NK-92 (cell line): ENCODE measurements at regions not wholly inside any gene's neighbourhood (a gene's known extent, or its start where the extent isn't known, plus 50 kb on each side); places are given as distances from the start of the nearest gene placed in this dataset.
"Not testable (repeated sequence)": the region's sequence is repeated elsewhere in the genome, so short reads cannot be mapped to it uniquely, and the experiment has no call there.

Experiments
- DNase-seq: peaks from one replicate; lab custom pipeline; 2025; ENCODE audit not compliant: unreplicated experiment; lab: John Stamatoyannopoulos, UW

DNA sequence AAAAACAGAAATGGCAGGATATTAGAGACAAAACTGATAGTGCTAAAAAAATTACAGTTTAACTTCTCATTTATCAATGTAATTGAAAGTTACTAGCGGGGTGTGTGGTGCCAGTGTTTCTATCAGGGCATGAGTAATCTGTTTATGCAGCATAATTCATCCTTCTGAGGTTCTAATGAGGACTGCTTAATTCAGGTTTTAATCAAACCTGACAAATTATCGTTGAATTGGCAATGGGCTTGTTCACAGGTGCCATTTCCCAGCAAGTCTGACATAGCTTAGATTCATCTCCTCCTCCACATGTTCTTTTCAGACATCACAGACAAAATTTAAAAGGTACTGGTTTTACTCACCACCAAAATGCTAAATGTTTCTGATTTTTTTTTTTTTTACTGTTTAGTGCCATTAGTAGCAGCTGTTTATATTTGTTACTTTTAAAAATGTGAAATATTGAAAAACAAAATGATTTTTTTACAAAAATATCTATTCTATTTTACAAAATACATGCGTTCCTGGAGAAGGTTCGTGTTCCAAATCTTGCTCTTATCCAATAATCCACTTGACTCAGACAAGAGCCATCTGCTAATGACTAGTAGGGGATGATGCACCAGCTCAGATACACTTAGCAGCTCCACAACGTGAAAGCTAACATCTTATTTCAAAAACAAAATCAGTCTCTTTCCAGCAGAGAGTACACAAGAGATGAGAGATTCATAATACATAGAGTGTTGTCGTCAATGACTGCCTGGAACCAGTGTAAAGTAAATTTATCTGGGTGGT, 447.7 kb upstream of the DPPA4 start:
- no peak for DNase-seq

DNA sequence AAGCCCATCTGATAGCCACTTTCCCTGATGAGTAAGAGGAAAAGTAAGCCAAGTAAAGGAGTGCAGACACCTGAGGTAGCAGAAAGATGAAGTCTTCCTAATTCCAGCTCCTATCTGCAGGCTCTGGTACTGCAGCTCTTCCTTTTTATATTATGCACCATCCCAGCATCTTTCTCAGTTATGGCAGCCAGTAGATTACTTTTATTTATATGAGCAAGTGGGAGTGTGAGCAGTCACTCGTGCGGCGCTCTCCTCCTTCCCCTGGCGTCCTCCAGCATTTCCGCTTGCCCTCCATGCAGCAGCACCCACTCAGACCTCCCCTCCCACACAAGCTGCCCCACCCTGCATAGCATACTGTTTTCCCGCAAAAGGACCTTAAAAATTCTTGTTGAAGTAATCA, 465.9 kb upstream of the DPPA4 start:
- DNase-seq: no peak

DNA sequence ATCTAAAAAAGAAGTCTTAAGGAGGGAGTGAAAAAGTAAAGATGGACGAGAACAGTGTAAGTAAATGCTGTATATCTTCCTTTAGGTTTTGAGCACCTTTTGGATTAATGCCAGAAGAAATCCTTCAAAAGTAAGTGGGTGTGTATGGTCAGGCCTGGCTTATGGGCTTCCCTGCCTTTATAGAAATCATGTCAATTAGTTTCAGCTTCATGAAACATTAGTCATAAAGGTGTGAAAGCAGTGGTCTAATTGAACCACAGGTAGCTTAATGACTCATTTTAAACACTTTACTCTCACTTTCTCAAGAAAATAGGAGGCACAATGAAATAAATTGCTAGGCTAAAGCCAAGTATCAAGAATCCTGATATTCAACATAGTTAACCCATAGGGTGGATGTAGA, 467.4 kb upstream of the DPPA4 start:
- no peak for DNase-seq

DNA sequence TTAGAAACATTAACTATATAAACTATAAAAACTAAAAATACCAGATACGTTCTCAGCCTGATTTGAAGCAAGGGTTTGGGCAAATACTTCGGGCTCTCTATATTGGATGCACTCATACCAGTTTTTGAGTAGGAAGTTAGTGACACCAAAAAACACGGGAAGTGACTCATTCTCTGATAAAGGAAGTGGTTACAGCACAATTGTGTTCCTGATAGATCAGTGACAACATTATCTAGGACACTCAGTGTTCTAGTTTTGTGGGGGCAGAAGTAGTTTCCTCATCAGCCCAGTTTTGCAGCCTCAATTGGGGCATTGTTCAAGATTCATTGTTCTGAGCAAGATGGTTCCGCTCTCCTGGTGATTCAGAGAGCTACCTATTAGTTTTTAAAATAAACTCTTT, 469.6 kb upstream of the DPPA4 start:
- DNase-seq: no peak

DNA sequence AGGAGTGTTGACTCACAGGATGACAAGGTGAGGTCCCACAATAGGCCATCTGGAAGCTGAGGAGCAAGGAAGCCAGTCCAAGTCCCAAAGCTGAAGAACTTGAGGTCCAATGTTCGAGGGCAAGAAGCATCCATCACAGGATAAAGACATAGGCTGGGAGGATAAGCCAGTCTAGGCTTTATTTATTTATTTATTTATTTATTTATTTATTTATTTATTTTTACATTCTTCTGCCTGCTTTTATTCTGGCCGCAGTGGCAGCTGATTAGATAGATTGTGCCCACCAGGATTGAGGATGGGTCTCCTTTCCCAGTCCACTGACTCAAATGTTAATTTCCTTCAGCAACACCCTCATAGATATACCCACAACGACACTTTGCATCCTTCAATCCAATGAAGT, 472.2 kb upstream of the DPPA4 start:
- no peak for DNase-seq

DNA sequence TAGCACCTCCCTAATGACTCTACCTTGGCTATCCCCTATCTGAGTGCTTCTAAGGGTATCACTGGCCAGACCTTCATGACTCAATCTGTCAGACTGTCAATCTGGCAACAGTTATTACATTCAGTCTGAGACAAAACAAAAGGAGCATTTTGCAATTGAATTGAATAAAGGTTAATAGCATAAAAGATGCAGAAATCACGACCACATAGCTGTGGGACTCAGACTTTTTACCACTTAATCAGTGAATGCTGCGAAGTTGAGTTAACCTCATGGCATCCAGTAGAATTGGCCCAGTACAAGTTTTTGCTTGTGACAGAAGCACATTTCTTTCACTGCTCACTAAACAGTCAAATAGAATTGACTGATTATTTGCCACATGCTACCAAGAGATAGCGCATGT, 480.7 kb upstream of the DPPA4 start:
- no peak for DNase-seq

DNA sequence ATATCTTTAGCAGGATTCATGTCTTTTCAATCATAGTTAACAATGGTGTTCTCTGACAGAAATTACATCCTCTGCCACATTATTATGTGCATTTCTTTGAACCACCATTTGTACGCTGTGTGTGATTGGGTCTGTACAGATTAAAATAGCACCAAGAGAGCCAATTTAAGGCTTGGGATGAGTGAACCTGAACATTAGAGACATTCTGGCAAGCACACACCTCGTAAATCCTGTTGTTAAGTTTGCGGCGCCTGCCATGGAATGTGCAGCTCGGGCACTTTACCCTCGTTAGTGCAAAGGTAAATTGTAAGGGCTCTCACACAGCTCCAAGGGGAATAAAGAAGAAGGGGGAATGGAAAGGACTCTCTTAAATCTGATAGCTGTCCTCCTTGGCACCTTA, 482.4 kb upstream of the DPPA4 start:
- DNase-seq: no peak

DNA sequence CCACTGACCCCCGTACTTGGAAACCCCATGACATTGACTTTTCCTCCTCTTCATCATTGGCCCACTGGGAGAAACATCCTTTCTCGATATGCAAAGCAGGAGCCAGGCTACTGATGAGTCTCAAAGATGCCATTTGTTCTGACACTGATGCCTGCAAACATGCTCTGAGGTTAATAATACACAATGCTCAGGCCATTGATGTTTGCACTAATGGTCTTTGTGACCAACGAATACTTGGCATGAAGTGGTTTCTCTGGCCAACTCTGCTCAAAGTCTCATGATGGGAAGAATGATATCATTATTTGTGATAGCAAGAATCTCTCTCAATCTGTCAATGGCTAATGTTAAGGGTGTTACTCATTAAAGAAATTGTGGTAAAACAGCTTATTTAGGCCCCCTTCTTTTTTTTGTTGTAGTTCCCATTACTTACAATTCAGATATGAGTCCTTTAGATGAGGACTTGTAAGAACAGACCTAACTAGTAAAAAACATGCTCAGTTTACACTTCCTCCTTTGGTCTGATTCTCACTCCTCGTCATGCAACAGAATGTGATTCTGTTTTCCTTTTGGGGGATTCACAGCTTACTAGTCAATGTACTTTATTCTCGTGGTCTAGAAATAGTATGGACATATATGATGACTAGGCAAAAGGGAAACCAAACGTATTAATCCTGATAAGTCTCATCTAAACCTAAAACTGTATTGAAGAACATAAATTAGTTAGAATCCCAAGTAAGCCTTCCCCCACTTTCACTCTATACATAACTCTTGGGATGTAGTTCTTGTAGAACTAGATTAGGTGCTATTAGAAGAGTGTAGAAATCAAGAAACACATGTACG, 488.8 kb upstream of the DPPA4 start:
- no peak for DNase-seq

DNA sequence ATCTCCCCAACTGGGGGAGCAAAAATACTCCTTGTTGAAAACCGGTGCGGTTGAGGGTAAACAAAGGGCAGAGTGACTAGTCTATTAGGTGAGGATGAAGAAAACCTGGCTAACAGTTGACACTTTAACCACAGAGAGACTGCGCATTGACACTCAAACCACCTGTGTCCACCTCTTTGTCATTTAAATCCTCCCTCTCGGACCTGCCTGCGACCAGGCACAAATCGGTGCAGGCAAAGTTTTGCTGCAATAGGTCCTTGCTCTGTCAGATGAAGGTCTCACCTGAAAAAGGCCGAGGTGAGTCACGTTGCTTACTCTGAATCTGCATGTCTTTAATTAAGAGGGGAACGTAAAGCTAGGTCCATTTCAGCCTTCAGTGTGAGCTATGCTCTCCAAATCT, 494.1 kb upstream of the DPPA4 start:
- DNase-seq: no peak

DNA sequence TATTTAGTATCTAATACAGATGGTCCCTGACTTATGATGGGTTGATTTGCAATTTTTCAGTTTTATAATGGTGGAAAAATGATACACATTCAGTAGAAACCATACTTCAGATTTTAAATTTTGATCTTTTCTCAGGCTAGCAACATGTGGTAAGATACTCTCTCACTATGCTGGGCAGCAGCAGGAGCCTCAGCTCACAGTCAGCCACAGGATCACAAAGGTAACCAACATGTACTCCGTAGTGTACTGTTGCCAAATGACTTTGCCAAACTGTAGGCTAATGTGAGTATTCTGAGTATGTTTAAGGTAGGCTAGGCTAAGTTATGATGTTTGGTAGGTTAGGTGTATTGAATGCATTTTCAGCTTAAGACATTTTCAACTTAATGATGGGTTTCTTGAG, 498.6 kb upstream of the DPPA4 start:
- no peak for DNase-seq

DNA sequence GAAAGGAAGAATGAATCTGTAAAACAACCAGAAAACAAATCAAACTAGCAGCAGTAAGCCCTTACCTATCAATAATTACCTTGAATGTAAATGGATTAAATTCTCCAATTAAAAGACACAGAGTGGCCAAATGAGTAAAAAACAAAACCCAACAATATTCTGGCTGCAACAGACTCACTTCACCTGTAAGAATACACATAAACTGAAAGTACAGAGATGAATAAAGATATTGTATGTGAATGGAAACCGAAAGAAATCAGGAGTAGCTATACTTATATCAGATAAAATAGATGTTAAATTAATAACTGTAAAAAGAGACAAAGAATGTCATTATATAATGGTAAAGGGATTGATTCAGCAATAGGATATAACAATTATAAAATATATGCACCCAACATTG, 514.5 kb upstream of the DPPA4 start:
- DNase-seq: no peak

DNA sequence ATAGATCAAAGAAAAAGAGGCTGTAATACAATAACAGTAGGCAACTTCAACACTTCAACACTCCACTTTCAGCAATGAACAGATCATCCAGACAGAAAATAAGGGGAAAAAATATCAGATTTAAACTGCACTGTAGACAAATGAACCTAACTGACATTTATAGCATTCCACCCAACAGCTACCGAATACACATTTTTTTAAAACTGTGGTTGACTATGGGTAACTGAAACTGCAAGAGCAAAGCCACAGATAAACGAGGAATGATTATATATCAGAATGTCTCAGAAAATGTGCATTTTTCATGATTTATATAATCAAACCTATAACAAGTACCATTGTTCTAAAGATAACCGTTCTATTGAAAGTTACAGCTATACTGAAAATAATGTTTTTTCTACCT, 514.9 kb upstream of the DPPA4 start:
- no peak for DNase-seq

DNA sequence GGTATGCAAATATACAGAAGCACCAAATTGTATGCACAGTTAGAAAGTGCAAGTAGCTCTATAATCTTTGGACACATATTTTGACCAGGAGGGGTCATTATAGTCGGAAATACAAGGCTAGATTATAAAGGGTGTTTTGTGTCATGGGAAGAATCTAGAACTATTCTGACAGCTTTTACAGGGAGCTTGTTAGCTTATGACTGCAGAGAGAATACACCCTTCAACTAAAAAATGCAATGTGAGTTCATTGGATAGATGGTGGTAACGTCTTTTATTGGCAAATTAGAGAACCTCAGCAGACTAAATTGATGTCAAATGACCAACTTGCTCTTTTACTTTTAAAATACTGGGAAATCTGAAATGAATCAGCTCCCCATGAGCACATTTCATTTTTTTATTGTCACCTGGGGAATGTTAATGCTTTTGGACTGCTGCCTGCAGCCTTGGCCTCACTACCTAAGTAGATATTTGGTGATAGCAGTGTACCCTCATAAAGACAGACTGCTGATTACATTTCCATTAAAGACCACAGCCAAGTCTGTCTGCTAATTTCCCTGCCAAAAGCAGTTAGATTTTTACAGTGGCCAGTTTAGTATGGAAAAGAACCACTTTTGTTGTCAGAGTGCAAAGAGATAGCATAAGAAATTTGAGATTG, 515.9 kb upstream of the DPPA4 start:
- DNase-seq: no peak

DNA sequence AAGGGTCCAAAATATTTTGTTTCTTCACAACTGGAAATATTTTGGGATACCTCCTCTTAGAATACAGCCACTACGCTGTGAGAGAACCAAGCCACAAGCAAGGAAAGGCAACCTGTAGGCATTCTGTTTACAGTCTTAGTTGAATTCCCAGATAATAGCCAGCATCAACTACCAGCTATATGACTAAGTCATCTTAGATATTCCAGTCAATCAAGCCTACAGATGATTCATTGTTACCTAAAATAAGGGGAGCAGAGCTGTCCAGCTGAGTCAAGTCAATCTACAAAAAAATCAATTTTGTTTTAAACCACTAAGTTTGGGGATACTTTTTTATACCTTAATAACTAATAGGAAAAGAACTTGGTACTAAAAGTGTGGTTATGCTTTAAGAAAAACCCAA, 526.4 kb upstream of the DPPA4 start:
- no peak for DNase-seq

DNA sequence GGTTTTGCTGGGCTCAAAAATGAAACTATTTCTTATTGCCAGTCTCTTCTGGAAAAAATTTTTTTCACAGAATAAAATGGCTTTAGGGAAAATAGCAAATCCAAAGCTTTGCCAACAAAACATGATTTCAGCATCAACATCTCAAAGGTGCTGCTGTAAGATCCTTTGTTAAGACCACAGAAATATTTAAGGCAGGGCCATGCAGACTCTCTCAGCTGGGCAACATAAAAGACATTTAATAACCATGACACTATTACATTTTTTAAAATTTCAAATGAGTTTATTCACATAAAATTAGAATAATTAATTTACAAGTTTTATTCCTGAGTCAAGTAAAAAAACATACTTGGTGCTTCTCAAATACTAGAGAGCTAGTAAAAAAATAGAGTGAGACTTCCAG, 527.1 kb upstream of the DPPA4 start:
- DNase-seq: no peak

DNA sequence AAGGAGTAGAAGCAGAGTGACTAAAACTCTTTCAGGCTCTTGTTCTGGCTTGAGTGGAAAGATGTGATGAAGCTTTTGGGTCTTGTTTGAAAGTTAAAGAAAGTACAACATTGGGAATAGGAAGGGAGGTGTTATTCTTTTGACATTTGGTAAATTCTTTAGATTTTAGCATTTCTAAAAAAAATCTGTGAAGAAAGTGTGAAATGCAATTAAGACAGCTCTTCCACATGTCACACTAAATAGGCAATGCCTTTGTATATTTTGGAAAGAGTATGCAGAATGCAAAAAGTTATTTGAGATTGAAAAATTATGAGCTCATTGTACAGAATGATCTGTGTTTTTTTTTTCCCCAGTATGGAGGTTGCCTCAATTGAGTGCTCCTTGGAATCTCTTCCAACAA, 532.2 kb upstream of the DPPA4 start:
- no peak for DNase-seq

DNA sequence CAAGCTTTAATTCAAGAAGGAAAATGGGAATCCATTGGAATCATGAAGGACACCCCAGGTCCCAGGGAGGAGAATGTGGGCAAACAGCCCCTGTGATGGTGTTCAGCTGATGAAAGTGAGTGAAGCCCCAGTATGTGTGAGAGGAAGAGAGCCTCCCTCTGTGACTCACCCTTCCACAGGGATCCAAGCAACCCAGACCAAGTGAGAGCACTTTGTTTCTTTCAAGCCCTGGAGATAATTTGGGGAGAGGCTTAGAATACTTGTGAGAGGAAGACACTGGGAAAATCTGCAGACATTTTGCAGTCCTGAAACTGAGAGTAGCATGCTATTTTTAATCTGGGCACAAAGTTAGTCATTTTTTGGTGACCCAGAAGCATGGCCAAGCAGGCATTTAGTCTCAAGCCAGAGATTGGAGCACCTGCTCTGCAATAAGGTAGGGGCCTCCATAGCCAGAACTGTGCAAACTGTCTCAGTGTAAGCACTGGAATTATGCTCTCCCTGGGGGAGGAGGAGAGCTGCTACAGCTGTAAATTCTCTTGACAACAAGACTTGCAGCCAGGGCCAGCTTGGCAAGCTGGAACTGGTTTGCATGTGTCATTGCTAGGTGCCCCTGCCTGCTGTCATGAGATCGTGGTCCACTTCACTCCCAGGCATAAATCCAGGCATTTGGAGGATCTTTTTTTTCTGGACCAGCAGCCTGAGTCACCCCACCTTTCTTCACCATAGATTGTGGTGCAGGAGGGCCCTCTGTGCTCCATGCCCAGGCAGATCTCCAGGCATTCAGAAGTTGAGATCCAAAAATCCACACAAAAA, 537.8 kb upstream of the DPPA4 start:
- no peak for DNase-seq

DNA sequence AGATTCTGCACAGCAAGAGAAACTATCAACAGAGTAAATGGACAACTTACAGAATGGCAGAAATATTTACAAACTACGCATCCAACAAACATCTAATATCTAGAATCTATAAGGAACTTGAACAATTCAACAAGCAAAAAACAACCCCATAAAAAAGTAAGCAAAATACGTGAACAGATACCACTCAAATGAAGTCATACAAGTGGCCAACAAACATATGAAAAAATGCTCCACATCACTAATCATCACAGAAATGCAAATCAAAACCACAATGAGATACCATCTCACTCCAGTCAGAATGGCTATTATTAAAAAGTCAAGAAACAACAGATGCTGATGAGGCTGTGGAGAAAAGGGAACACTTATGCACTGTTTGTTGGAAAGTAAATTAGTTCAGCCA, 540.3 kb upstream of the DPPA4 start:
- DNase-seq: not testable (repeated sequence)

DNA sequence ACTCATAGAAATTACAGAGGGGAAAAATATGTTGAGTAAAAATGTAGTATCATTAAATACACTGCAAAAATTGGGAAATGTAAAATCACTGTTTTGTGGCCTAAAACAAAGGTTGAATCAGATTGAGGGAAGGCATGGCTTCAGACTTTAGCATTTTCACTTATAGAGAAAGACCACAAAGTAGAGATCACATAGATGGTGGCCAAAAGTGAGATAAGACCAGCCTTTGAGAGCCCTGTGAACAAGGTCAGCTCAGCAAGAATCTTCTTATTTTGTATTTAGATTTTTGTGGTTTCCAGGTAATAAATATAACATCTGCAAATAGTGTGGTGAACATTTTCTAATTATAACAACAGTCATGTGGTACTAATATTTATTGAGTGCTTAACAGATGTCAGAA, 544.8 kb upstream of the DPPA4 start:
- no peak for DNase-seq

DNA sequence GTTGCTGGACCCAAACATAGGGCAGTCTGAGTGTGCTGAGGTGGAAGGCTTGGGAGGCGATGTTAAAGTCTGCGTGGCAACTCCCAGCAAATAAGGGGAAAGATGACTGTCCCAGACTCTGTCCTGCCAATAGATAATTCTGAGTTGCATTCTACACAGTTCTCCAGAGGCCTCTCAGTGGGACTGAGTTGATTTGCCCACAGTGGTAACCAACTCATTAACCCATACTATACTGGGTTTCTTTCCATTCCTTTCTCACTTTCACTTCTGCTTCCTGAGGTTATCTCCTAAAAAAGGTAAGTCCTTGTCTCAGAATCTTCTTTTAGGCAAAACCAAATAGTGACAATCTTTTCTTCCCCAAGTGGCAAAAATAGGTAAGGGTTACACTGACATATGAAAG, 549.9 kb upstream of the DPPA4 start:
- DNase-seq: no peak

DNA sequence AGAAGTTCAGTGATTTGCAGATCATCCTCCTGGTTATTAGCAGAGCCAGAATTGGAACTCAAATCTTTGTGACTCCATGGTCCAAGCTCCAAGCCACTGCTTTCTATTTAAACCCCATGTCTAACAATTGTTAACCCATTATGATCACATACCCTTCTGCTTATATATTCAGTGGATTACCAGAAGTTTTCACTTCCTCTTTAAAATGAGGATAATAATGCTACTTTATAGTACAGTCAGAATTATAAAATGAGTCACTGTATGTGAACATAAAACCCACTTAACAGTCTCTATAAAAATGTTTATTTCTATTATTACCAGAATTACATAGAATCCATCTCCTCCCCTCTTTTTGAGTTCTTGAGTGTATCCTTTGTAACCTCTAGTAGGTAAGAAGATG, 550.7 kb upstream of the DPPA4 start:
- DNase-seq: no peak
